Testis (tissue), 2 donors: ENCODE measurements at regions not wholly inside any gene's neighbourhood (a gene's known extent, or its start where the extent isn't known, plus 50 kb on each side); places are given as distances from the start of the nearest gene placed in this dataset.

Experiments used
- POLR2A ChIP-seq: fragments of 450-650 bp; IDR thresholded peaks from one replicate; pipeline ENCODE4 v1.6.1; 2017; ENCODE audit warnings: antibody characterized with exemption, mild to moderate bottlenecking, moderate library complexity
- TF ChIP-seq, protein P1 (sequence below), 3 experiments: fragments of 450-650 bp in 2 of 3; fragments of 200-600 bp in 1 of 3; sonication (generic) in 1 of 3; IDR thresholded peaks; one replicate each; pipeline ENCODE4 v1.5.1; 2016 to 2019; ENCODE audit warnings: antibody characterized with exemption in 3 of 3, mild to moderate bottlenecking in 2 of 3, moderate library complexity in 1 of 3

DNA sequence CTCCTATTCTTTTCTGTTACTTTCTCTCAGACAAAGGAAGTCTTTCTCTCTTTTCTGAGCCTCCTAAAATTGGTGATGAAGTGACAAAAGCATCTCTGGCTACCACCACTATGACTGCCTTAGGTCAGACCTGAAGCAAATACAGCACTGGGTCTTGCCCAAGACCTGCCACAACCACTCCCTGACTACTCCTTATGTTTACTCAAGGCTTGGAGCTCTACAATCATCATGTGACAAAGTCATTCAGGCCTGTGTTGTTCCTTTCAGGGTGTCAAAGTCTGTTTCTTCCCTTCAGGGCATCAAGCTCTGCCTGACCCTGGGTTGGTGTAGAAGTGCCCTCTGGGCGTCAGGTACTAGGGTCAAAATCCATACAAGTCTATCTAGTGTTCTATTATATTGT is 419.2 kb upstream of the CT83 start:
- TF ChIP-seq, protein P1, sequence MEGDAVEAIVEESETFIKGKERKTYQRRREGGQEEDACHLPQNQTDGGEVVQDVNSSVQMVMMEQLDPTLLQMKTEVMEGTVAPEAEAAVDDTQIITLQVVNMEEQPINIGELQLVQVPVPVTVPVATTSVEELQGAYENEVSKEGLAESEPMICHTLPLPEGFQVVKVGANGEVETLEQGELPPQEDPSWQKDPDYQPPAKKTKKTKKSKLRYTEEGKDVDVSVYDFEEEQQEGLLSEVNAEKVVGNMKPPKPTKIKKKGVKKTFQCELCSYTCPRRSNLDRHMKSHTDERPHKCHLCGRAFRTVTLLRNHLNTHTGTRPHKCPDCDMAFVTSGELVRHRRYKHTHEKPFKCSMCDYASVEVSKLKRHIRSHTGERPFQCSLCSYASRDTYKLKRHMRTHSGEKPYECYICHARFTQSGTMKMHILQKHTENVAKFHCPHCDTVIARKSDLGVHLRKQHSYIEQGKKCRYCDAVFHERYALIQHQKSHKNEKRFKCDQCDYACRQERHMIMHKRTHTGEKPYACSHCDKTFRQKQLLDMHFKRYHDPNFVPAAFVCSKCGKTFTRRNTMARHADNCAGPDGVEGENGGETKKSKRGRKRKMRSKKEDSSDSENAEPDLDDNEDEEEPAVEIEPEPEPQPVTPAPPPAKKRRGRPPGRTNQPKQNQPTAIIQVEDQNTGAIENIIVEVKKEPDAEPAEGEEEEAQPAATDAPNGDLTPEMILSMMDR (IDR thresholded peaks at IDR 0.05), result no peak
- no peak for TF ChIP-seq POLR2A
